ENCODE measurements at regions not wholly inside any gene's neighbourhood (a gene's known extent, or its start where the extent isn't known, plus 50 kb on each side); places are given as distances from the start of the nearest gene placed in this dataset.
"Not testable (repeated sequence)": the region's sequence is repeated elsewhere in the genome, so short reads cannot be mapped to it uniquely, and the experiment has no call there.

DNA sequence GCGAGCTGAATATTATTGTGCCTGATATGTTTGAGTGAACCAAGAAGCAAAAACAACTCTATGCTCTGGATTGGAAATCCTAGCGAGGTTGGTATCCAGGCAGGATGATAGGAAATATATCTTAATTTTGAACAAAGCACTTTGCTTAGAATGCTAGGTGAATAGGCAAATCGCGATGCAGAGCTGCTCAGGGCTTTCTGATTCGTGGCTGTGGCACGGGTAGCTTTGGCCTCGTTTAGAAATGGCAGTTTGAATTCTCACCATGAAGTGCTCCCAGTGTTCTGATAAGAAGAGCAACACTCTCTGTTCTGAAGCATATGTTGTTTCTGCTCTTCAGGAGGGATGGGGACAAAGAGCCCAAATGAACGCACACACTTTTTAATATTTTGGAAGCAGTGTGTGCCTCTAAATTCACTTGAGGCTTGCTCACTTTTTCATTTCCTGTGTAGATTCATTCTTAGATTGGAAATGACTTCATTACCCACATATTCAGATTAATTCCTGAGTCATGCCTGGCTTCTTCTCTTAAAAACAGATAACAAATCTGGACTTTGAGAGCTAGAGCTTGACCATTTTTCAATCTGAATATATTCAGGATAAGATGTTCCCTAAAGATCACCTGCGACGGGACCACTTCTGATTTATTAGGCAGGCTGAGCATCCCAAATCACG lies 200.9 kb downstream of the RPAP3 start:
- no peak for DNase-seq (ENCODE audit: extremely low spot score, insufficient read length, low read depth)
- no peak for FAIRE-seq

- no peak for DNase-seq (ENCODE audit: extremely low spot score, insufficient read length, low read depth)
- no peak for FAIRE-seq
These were observed 212.0 kb downstream of the RPAP3 start for GRCh38 chr12:47493801-47494200.

- DNase-seq (ENCODE audit: extremely low spot score, insufficient read length, low read depth) (no peak), FAIRE-seq (no peak)
These were observed 214.1 kb downstream of the RPAP3 start for GRCh38 chr12:47491516-47492305.

- DNase-seq (ENCODE audit: extremely low spot score, insufficient read length, low read depth): no peak
These were observed 216.9 kb downstream of the RPAP3 start for GRCh38 chr12:47488888-47489287.

GRCh38 chr12:47481041-47481440 lies 224.8 kb downstream of the RPAP3 start:
- DNase-seq (ENCODE audit: extremely low spot score, insufficient read length, low read depth) (no peak), FAIRE-seq (no peak)

More at GRCh38 chr12:47488888-47489287, 216.9 kb downstream of the RPAP3 start:
- FAIRE-seq: no peak

GRCh38 chr12:47478426-47478825 lies 227.4 kb downstream of the RPAP3 start:
- no peak for FAIRE-seq
- DNase-seq (ENCODE audit: extremely low spot score, insufficient read length, low read depth): no peak

- no peak for FAIRE-seq
- no peak for DNase-seq (ENCODE audit: extremely low spot score, insufficient read length, low read depth)
These were observed 232.7 kb downstream of the RPAP3 start for GRCh38 chr12:47473091-47473490.

DNA sequence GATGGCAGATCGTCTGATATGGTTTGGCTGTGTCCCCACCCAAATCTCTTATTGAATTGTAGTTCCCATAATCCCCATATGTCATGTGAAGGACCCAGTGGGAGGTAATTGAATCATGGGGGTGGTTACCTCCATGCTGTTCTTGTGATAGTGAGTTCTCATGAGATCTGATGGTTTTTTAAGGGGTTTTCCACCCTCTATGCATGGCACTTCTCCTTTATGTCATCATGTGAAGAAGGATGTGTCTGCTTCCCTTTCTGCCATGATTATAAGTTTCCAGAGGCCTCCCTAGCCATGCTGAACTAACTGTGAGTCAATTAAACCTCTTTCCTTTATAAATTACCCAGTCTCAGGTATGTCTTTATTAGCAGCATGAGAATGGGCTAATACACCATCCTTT lies 235.5 kb downstream of the RPAP3 start:
- not testable (repeated sequence) for FAIRE-seq; DNase-seq (ENCODE audit: extremely low spot score, insufficient read length, low read depth)

DNA sequence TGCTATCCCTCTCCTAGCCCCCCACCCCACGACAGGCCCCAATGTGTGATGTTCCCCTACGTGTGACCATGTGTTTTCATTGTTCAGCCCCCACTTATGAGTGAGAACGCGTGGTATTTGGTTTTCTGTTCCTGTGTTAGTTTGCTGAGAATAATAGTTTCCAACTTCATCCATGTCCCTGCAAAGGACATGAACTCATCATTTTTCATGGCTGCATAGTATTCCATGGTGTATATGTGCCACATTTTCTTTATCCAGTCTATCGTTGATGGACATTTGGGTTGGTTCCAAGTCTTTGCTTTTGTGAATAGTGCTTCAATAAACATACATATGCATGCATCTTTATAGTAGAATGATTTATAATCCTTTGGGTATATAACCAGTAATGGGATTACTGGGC lies 241.9 kb downstream of the RPAP3 start:
- not testable (repeated sequence) for DNase-seq (ENCODE audit: extremely low spot score, insufficient read length, low read depth); FAIRE-seq

GRCh38 chr12:47458279-47458678 lies 247.6 kb downstream of the RPAP3 start:
- no peak for FAIRE-seq
- DNase-seq (ENCODE audit: extremely low spot score, insufficient read length, low read depth): no peak

GRCh38 chr12:47449797-47450196 lies 256.0 kb downstream of the RPAP3 start:
- FAIRE-seq (no peak), DNase-seq (ENCODE audit: extremely low spot score, insufficient read length, low read depth) (no peak)

DNA sequence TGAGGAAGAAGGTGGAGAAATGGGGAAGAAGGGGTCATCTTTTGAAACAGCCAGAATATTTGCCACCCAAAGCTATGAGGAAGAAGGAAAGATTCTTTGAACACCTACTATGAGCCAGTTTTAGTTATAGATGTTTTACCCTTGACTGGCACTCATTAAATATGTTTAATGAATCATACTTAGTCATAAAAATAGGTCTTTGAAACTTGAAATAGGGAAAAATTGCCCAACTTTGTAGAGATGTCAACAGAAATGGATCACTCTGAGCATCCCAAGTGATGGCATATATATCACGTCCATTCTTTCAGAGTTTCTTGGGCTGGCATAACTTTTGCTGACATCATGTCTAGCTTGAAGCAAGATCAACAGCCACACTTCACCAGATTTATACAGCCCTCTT lies 263.5 kb downstream of the RPAP3 start:
- DNase-seq (ENCODE audit: extremely low spot score, insufficient read length, low read depth) (no peak), FAIRE-seq (no peak)

DNA sequence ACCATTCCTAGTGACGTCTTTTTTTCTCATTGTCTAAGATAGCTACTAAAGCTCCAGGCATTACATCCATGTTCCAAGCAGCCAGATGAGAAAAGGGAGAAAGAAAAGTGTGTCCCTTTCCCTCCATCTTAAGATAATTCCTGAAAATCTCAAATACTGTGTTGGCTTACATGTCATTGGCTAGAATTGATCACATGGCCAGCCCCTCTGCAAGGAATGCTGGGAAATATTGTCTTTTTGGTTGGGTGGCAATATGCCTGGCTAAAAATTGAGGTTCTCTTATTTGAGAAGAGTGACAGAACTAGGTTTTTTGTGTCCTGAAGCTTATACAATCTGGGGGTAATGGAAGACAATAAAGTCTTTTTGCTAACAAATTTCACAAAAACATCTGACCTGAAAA lies 264.3 kb downstream of the RPAP3 start:
- FAIRE-seq: no peak

GRCh38 chr12:47438175-47438574 lies 267.7 kb downstream of the RPAP3 start:
- DNase-seq (ENCODE audit: extremely low spot score, insufficient read length, low read depth) (no peak), FAIRE-seq (no peak)

More for the DNA sequence above, 264.3 kb downstream of the RPAP3 start:
- no peak for DNase-seq (ENCODE audit: extremely low spot score, insufficient read length, low read depth)

- no peak for DNase-seq (ENCODE audit: extremely low spot score, insufficient read length, low read depth)
- no peak for FAIRE-seq
These were observed 268.3 kb downstream of the RPAP3 start for GRCh38 chr12:47437570-47437969.

- DNase-seq (ENCODE audit: extremely low spot score, insufficient read length, low read depth) (no peak), FAIRE-seq (no peak)
These were observed 272.0 kb downstream of the RPAP3 start for GRCh38 chr12:47433876-47434275.

DNA sequence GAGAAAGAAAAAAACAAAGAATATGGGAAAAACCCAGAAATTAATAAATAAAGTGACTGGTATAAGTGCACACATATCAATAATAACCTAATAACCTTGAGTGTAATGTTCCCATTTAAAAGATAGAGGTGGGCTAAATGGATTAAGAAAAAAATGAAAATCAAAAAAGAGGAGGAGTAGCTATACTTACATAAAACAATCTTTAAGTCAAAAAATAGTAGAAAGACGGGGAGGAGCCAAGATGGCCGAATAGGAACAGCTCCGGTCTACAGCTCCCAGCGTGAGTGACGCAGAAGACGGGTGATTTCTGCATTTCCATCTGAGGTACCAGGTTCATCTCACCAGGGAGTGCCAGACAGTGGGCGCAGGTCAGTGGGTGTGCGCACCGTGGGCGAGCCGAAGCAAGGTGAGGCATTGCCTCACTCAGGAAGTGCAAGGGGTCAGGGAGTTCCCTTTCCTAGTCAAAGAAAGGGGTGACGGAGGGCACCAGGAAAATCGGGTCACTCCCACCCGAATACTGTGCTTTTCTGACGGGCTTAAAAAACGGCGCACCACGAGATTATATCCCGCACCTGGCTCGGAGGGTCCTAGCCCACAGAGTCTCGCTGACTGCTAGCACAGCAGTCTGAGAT lies 279.0 kb downstream of the RPAP3 start:
- DNase-seq (ENCODE audit: extremely low spot score, insufficient read length, low read depth); FAIRE-seq: not testable (repeated sequence)

DNA sequence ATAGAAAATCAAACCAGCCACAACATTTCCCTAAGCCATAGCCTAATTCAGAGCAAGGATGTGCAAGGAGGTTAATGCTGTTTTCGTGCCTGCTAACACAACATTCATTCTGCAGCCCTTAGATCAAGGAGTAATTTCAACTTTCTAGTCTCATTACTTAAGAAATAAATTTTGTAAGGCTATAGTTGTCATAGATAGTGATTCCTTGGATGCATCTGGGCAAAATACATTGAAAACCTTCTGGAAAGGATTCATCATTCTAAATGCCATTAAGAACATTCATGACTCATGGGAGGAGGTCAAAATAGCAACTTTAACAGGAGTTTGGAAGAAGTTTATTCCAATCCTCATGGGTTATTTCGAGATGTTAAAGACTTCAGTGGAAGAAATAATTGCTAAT lies 283.2 kb downstream of the RPAP3 start:
- FAIRE-seq: no peak
- DNase-seq (ENCODE audit: extremely low spot score, insufficient read length, low read depth): no peak

- FAIRE-seq (no peak), DNase-seq (ENCODE audit: extremely low spot score, insufficient read length, low read depth) (no peak)
These were observed 286.3 kb downstream of the RPAP3 start for GRCh38 chr12:47419497-47419896.

DNA sequence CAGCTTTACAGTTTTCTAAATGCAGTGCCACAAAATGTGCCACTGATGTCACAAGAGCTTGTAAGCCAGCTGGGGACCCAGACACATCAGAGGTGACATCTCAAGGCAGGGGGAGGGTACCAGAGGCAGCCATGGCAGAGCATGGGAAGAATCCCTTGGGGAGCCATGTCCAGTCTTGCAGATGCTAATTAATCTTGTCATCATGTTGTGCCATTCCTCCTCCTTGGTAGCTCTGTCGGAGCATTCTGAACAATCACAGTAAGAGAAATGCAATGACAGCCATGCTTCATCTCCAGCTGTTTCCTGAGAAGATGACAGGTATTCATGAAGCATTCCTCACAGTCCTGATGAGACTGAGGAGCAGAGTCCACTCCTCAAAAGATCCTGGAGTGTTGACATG lies 287.9 kb downstream of the RPAP3 start:
- no peak for DNase-seq (ENCODE audit: extremely low spot score, insufficient read length, low read depth)
- FAIRE-seq: no peak

- no peak for FAIRE-seq
- DNase-seq (ENCODE audit: extremely low spot score, insufficient read length, low read depth): no peak
These were observed 288.7 kb downstream of the RPAP3 start for GRCh38 chr12:47417121-47417520.

Data from GM18507 (cell line).